DND-41 (cell line): ENCODE measurements at regions not wholly inside any gene's neighbourhood (a gene's known extent, or its start where the extent isn't known, plus 50 kb on each side); places are given as distances from the start of the nearest gene placed in this dataset.

Source experiments
- ATAC-seq: fragments of 200-7000 bp; cut with Tn5 transposase; 3 replicates; pipeline ENCODE4 v1.9.1; 2021; ENCODE audit warnings: low read depth; ENCODE audit not compliant: insufficient read depth
- DNase-seq: peaks from one replicate; pipeline ENCODE4 v3.0.0-alpha.2; 2020
- H2AFZ ChIP-seq: 2 replicates; pipeline ENCODE4 v1.6.0; 2012; ENCODE audit warnings: low read depth, low read length
- H3K27ac ChIP-seq: 2 replicates; pipeline ENCODE4 v1.5.1; 2012; ENCODE audit warnings: low read length, inconsistent platforms
- H3K27me3 ChIP-seq: fragments of 200-600 bp; sonication (generic); 2 replicates; pipeline ENCODE4 v1.6.0; 2012; ENCODE audit warnings: low read length, mild to moderate bottlenecking, inconsistent platforms; ENCODE audit not compliant: insufficient read depth, poor library complexity
- H3K36me3 ChIP-seq: 2 replicates; pipeline ENCODE4 v1.5.1; 2012; ENCODE audit warnings: low read length, inconsistent platforms; ENCODE audit not compliant: insufficient read depth
- H3K4me1 ChIP-seq: 2 replicates; pipeline ENCODE4 v1.5.1; 2012; ENCODE audit warnings: mild to moderate bottlenecking, low read length; ENCODE audit not compliant: insufficient read depth
- H3K4me2 ChIP-seq: 2 replicates; pipeline ENCODE4 v1.6.0; 2012; ENCODE audit warnings: mild to moderate bottlenecking, moderate library complexity, low read length, inconsistent platforms; ENCODE audit not compliant: insufficient read depth
- H3K4me3 ChIP-seq, 2 experiments: fragments of 200-600 bp in 1 of 2; shearing (Covaris generic) in 1 of 2; 2 replicates each; pipeline ENCODE4 v1.5.1; 2012 to 2016; ENCODE audit warnings: inconsistent platforms in 2 of 2, low read length in 2 of 2, mild to moderate bottlenecking in 2 of 2, low read depth in 1 of 2, moderate library complexity in 1 of 2
- H3K79me2 ChIP-seq: 2 replicates; pipeline ENCODE4 v1.6.0; 2012; ENCODE audit warnings: low read length, inconsistent platforms; ENCODE audit not compliant: insufficient read depth
- H3K9ac ChIP-seq: 2 replicates; pipeline ENCODE4 v1.6.0; 2012; ENCODE audit warnings: low read depth, mild to moderate bottlenecking, inconsistent platforms, low read length, moderate library complexity
- H3K9me3 ChIP-seq: 2 replicates; pipeline ENCODE4 v1.5.1; 2012; ENCODE audit warnings: low read length, moderate library complexity, mild to moderate bottlenecking, inconsistent platforms; ENCODE audit not compliant: insufficient read depth, severe bottlenecking
- H4K20me1 ChIP-seq: 2 replicates; pipeline ENCODE4 v1.6.0; 2012; ENCODE audit warnings: low read length; ENCODE audit not compliant: insufficient read depth
- CTCF ChIP-seq: IDR thresholded peaks from 2 replicates; pipeline ENCODE4 v1.5.1; 2012; ENCODE audit warnings: borderline replicate concordance, low read length, moderate library complexity, mild to moderate bottlenecking; ENCODE audit not compliant: poor library complexity, severe bottlenecking; ENCODE audit errors: extremely low read depth
- EZH2 ChIP-seq: IDR thresholded peaks from 3 replicates; pipeline ENCODE4 v1.6.1; 2012; ENCODE audit warnings: borderline replicate concordance, low read depth, mild to moderate bottlenecking, moderate library complexity, low read length, inconsistent platforms; ENCODE audit not compliant: severe bottlenecking

GRCh38 chr1:39148942-39149341, 55.6 kb upstream of the MACF1 start:
- TF ChIP-seq CTCF (no peak), EZH2 (no peak)
- H3K4me2 ChIP-seq = no peak overlapping the region
- ATAC-seq (no peak), DNase-seq (no peak)
- no peaks in the 10 kb centered on the region for H3K27me3 ChIP-seq
- peaks cover 4% of the 10 kb centered on the region for H4K20me1 ChIP-seq
- no peaks in the 10 kb centered on the region for H3K4me1 ChIP-seq
- H3K9ac ChIP-seq = no peak overlapping the region
- H3K79me2 ChIP-seq = no peaks in the 10 kb centered on the region
- H3K9me3 ChIP-seq = no peaks in the 10 kb centered on the region
- no peak overlapping the region for H3K27ac ChIP-seq
- no peak overlapping the region for H2AFZ ChIP-seq
- no peak overlapping the region for H3K4me3 ChIP-seq
- H3K36me3 ChIP-seq = no peaks in the 10 kb centered on the region

DNA sequence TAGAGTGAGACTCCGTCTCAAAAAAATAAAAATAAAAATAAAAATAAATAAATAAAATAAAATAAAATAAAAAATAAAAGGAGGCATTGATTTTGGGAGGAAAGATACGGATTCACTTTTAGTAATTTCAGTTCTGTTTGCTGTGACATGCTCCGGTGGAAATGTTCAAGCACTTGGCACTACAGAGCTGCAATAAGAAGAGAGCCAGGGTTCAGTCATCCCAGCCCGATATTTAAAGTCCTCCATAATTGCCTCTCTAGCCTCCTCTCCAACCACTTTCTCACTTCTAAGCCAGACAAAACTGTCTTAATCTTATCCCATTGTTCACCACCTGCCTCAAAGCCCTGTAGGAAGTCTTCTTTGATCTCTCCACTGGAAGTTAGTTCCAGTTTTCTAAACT, 55.0 kb upstream of the MACF1 start:
- H3K9me3 ChIP-seq = no peaks in the 10 kb centered on the region
- no peak overlapping the region for H3K9ac ChIP-seq
- H2AFZ ChIP-seq = no peak overlapping the region
- DNase-seq = no peak
- TF ChIP-seq EZH2 (no peak), CTCF (no peak)
- H3K36me3 ChIP-seq = no peaks in the 10 kb centered on the region
- ATAC-seq = no peak
- no peaks in the 10 kb centered on the region for H3K79me2 ChIP-seq
- no peak overlapping the region for H3K4me2 ChIP-seq
- H3K27me3 ChIP-seq = no peaks in the 10 kb centered on the region
- no peak overlapping the region for H3K4me3 ChIP-seq
- H4K20me1 ChIP-seq = peaks cover 4% of the 10 kb centered on the region
- no peak overlapping the region for H3K27ac ChIP-seq
- H3K4me1 ChIP-seq = no peaks in the 10 kb centered on the region

- H3K9ac ChIP-seq = no peak overlapping the region
- H3K9me3 ChIP-seq = no peaks in the 10 kb centered on the region
- no peak for TF ChIP-seq EZH2
- TF ChIP-seq CTCF = no peak
- H3K27ac ChIP-seq = no peak overlapping the region
- no peaks in the 10 kb centered on the region for H3K79me2 ChIP-seq
- no peaks in the 10 kb centered on the region for H3K27me3 ChIP-seq
- no peak overlapping the region for H2AFZ ChIP-seq
- ATAC-seq (no peak), DNase-seq (no peak)
- no peaks in the 10 kb centered on the region for H3K36me3 ChIP-seq
- no peaks in the 10 kb centered on the region for H3K4me1 ChIP-seq
- H3K4me3 ChIP-seq = no peak overlapping the region
- peaks cover 4% of the 10 kb centered on the region for H4K20me1 ChIP-seq
- no peak overlapping the region for H3K4me2 ChIP-seq
Observed at GRCh38 chr1:39150779-39151178, 53.7 kb upstream of the MACF1 start.

GRCh38 chr1:39151267-39151666, 53.2 kb upstream of the MACF1 start:
- H3K27me3 ChIP-seq = no peaks in the 10 kb centered on the region
- H2AFZ ChIP-seq = no peak overlapping the region
- no peaks in the 10 kb centered on the region for H3K79me2 ChIP-seq
- no peak overlapping the region for H3K4me3 ChIP-seq
- no peak for TF ChIP-seq CTCF
- TF ChIP-seq EZH2 = no peak
- ATAC-seq (no peak), DNase-seq (no peak)
- no peaks in the 10 kb centered on the region for H3K4me1 ChIP-seq
- no peak overlapping the region for H3K9ac ChIP-seq
- peaks cover 4% of the 10 kb centered on the region for H4K20me1 ChIP-seq
- H3K36me3 ChIP-seq = no peaks in the 10 kb centered on the region
- no peaks in the 10 kb centered on the region for H3K9me3 ChIP-seq
- no peak overlapping the region for H3K4me2 ChIP-seq
- no peak overlapping the region for H3K27ac ChIP-seq
